K562 (cell line): ENCODE measurements at regions not wholly inside any gene's neighbourhood (a gene's known extent, or its start where the extent isn't known, plus 50 kb on each side); places are given as distances from the start of the nearest gene placed in this dataset.

Experiments
- ATAC-seq: fragments of 200-7000 bp; cut with Tn5 transposase; 3 replicates; pipeline ENCODE4 v1.9.1; 2020; ENCODE audit warnings: moderate library complexity
- BruUV-seq: library from RNA; stranded (reverse); fragments of 400-500 nt; replicated peaks from 2 replicates; lab custom pipeline; 2021; lab: Mats Ljungman, UMichigan
- CTCF ChIA-PET: fragments of 300-600 bp; formaldehyde crosslinking; extraction: SDS; loops from one replicate; lab custom pipeline; 2021; ENCODE audit warnings: low intra/inter-chr PET ratio; lab: Yijun Ruan, JAX
- POLR2A ChIA-PET: fragments of 300-600, 350-650 bp; sonication (Branson Sonifier 250); formaldehyde crosslinking; extraction: SDS; loops from one replicate; lab custom pipeline; 2021; ENCODE audit warnings: antibody characterized with exemption, inconsistent platforms; lab: Yijun Ruan, JAX
- DNase-seq, 4 experiments: peaks; one replicate each; pipeline versions ENCODE4 v3.0.0 to v3.0.0-alpha.2; 2011 to 2018; ENCODE audit warnings: low spot score in 3 of 4, mixed read lengths in 3 of 4; ENCODE audit errors: extremely low read depth in 1 of 4
- FAIRE-seq: peaks from 2 replicates; lab custom pipeline; 2011; peaks lifted over from hg19 to GRCh38; lab: Jason Lieb, UNC
- H2AFZ ChIP-seq: 2 replicates; pipeline ENCODE4 v1.6.0; 2011; ENCODE audit warnings: low read depth, low read length, control low read depth, inconsistent platforms
- H3K27ac ChIP-seq: fragments of 200-600 bp; 3 replicates; pipeline ENCODE4 v1.8.0; 2011; ENCODE audit warnings: low read depth, mild to moderate bottlenecking, control low read depth, inconsistent platforms, low read length, moderate library complexity, mixed read lengths; ENCODE audit errors: extremely low read depth
- H3K27me3 ChIP-seq, 2 experiments: fragments of 300-600 bp in 1 of 2; 2 replicates in 1 of 2; 3 replicates in 1 of 2; pipeline versions ENCODE4 v1.6.0 to v1.8.0; 2011; ENCODE audit warnings: inconsistent platforms in 2 of 2, low read length in 2 of 2, mild to moderate bottlenecking in 1 of 2, mixed read lengths in 1 of 2, moderate library complexity in 1 of 2; ENCODE audit not compliant: control insufficient read depth in 2 of 2, insufficient read depth in 2 of 2
- H3K36me3 ChIP-seq: fragments of 300-600 bp; 3 replicates; pipeline ENCODE4 v1.8.0; 2011; ENCODE audit warnings: mild to moderate bottlenecking, low read length, inconsistent platforms; ENCODE audit not compliant: control insufficient read depth, insufficient read depth
- H3K4me1 ChIP-seq, 2 experiments: fragments of 200-600 bp in 1 of 2; replicated peaks in 1 of 2; 2 replicates in 1 of 2; 3 replicates in 1 of 2; pipeline versions ENCODE4 v1.5.1 to v1.8.0; 2011; ENCODE audit warnings: inconsistent platforms in 2 of 2, low read length in 2 of 2, mild to moderate bottlenecking in 1 of 2, mixed read lengths in 1 of 2, moderate library complexity in 1 of 2; ENCODE audit not compliant: control insufficient read depth in 2 of 2, insufficient read depth in 2 of 2
- H3K4me2 ChIP-seq: 2 replicates; pipeline ENCODE4 v1.6.1; 2011; ENCODE audit warnings: low read length, control low read depth, inconsistent platforms, mixed read lengths; ENCODE audit not compliant: insufficient read depth
- H3K4me3 ChIP-seq: fragments of 200-600 bp; sonication (generic), shearing (Covaris generic); 2 replicates; pipeline ENCODE4 v1.5.1; 2016; ENCODE audit warnings: control low read depth, inconsistent platforms
- H3K79me2 ChIP-seq: fragments of 200-600 bp; 3 replicates; pipeline ENCODE4 v1.8.0; 2011; ENCODE audit warnings: low read length, inconsistent platforms; ENCODE audit not compliant: control insufficient read depth, insufficient read depth
- H3K9ac ChIP-seq, 2 experiments: 2 replicates each; pipeline versions ENCODE4 v1.6.0 to v1.6.1; 2011; ENCODE audit warnings: low read depth in 2 of 2, low read length in 2 of 2, control low read depth in 1 of 2, inconsistent platforms in 1 of 2, mild to moderate bottlenecking in 1 of 2, mixed read lengths in 1 of 2; ENCODE audit not compliant: insufficient read depth in 1 of 2
- H3K9me1 ChIP-seq: one replicate; pipeline ENCODE4 v1.6.0; 2011; ENCODE audit warnings: inconsistent platforms, mild to moderate bottlenecking, low read length, moderate library complexity; ENCODE audit not compliant: control insufficient read depth, insufficient read depth
- H3K9me3 ChIP-seq: replicated peaks from 2 replicates; pipeline ENCODE4 v1.5.1; 2011; ENCODE audit warnings: low read depth, low read length, inconsistent platforms; ENCODE audit not compliant: control insufficient read depth, insufficient read depth
- H4K20me1 ChIP-seq: replicated peaks from 2 replicates; pipeline ENCODE4 v1.6.1; 2011; ENCODE audit warnings: low read length, inconsistent platforms, mixed read lengths; ENCODE audit not compliant: control insufficient read depth, insufficient read depth
- NCOA1 ChIP-seq: fragments of 450-650 bp; IDR thresholded peaks from 2 replicates; pipeline ENCODE4 v1.6.1; 2016; ENCODE audit warnings: low read depth
- NFIC ChIP-seq: fragments of 450-650 bp; IDR thresholded peaks from 2 replicates; pipeline ENCODE4 v1.6.1; 2017; ENCODE audit warnings: mild to moderate bottlenecking, inconsistent platforms
- NFIX ChIP-seq: fragments of 250-450 bp; sonication (Bioruptor Pico); IDR thresholded peaks from 2 replicates; pipeline ENCODE4 v1.4.0; 2020; ENCODE audit warnings: low read depth, mild to moderate bottlenecking, moderate library complexity
- SRSF9 ChIP-seq: fragments of 200-400 bp; formaldehyde crosslinking; IDR thresholded peaks from 2 replicates; pipeline ENCODE4 v1.6.1; 2017; ENCODE audit warnings: low read depth, low read length, borderline replicate concordance
- THRB ChIP-seq: fragments of 450-650 bp; formaldehyde crosslinking; conservative IDR thresholded peaks from 2 replicates; pipeline ENCODE4 v1.4.0; 2022; ENCODE audit warnings: mild to moderate bottlenecking, missing genetic modification characterization
- ZNF740 ChIP-seq, 3 experiments: fragments of 200-800 bp in 1 of 3; sonication (Bioruptor generic) in 1 of 3; sonication (generic) in 1 of 3; formaldehyde crosslinking in 1 of 3; IDR thresholded peaks; 2 replicates each; pipeline versions ENCODE4 v1.6.1 to v1.8.0; 2016 to 2022; ENCODE audit warnings: mild to moderate bottlenecking in 2 of 3, missing compliant biosample characterization in 2 of 3, missing genetic modification characterization in 2 of 3, missing genetic modification reagents in 1 of 3
- WGBS: fragments of 100-300 bp; shearing (Covaris generic); methylation state at CpG from one replicate; pipeline ENCODE4 v1.1.6; 2016; ENCODE audit warnings: low coverage, mixed read lengths; ENCODE audit not compliant: insufficient coverage; ENCODE audit errors: missing lambda C conversion rate; 5-methylcytosine and 5-hydroxymethylcytosine counted together
- in situ Hi-C: fragments of 300-500 bp; cut with MboI; formaldehyde crosslinking; loops from 4 replicates; pipeline ENCODE4 v1.15.0; 2018; ENCODE audit warnings: inconsistent platforms, mixed read lengths
- intact Hi-C: fragments of 100-400 bp; cut with micrococcal nuclease; formaldehyde crosslinking; loops from 2 replicates; pipeline ENCODE4 v1.14.2; 2022

DNA sequence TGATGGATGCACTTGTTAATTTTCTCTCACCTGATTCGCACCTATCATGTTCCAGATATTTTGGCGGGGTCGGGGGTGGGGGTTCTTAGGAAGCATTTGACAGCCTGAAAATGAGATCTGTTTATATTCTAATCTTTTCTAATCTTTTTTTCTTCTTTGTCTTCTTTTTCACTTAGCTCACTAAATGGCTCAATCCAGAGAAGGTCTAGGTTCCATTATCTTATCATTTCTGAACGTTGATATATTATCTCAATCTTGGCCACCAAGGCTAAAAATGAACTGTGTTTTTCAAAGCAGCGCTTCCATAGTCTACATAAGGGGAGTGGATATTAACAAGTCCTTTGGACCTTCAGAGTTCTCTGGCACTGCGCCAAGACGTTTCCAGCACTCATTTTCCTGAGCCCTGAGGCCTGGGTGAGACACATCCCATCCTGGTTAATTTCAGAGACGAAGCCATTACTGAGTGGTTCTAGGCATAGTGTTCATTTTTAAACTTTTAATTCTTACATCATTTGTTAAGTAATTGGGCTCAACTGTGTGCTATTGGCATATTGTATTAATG lies 229.0 kb downstream of the SOX11 start:
- Histone ChIP-seq H3K4me1 (no peaks in the 10 kb centered on the region), H3K9me1 (no peaks in the 10 kb centered on the region), H3K36me3 (no peaks in the 10 kb centered on the region), H3K9me3 (no peaks in the 10 kb centered on the region), H3K27ac (no peak overlapping the region), H4K20me1 (no peaks in the 10 kb centered on the region), H3K9ac (no peak overlapping the region), H3K27me3 (no peaks in the 10 kb centered on the region), H2AFZ (no peak overlapping the region), H3K4me2 (no peak overlapping the region), H3K79me2 (no peaks in the 10 kb centered on the region), H3K4me3 (no peak overlapping the region)
- whole genome bisulfite sequencing, result 2% methylated on average over 8 of the region's 8 CpGs
- FAIRE-seq (no peak), ATAC-seq (no peak), DNase-seq (no peak)
- intact Hi-C loops (no loop called here), in situ Hi-C loops (no loop called here)
- no TSS peak for BruUV-seq
- ChIA-PET POLR2A (no interaction called here), CTCF (no interaction called here)
- no peak for TF ChIP-seq NCOA1
- TF ChIP-seq THRB (CRISPR knock-in tag), result no peak
- TF ChIP-seq NFIX, result peak; percentile 62
- no peak for TF ChIP-seq SRSF9
- no peak for TF ChIP-seq ZNF740 (CRISPR knock-in tag; IDR thresholded peaks at IDR 0.05)
- no peak for TF ChIP-seq ZNF740 (tag; IDR thresholded peaks at IDR 0.05)
- peak; percentile 74 for TF ChIP-seq NFIC
